Spinal cord (tissue), 9 donors: ENCODE measurements at regions not wholly inside any gene's neighbourhood (a gene's known extent, or its start where the extent isn't known, plus 50 kb on each side); places are given as distances from the start of the nearest gene placed in this dataset.

Experiments used
- DNase-seq, 6 donors: peaks; one replicate each; pipeline versions ENCODE4 v3.0.0 to v3.0.0-alpha.2; 2013 to 2015; ENCODE audit warnings: low spot score in 6 of 6, low read depth in 4 of 6
- H3K27ac ChIP-seq: one replicate; pipeline ENCODE4 v1.5.1; 2013; ENCODE audit warnings: low read depth, low read length, control low read depth
- H3K27me3 ChIP-seq: one replicate; pipeline ENCODE4 v1.6.1; 2013; ENCODE audit warnings: low read length; ENCODE audit not compliant: control insufficient read depth, insufficient read depth
- H3K36me3 ChIP-seq: one replicate; pipeline ENCODE4 v1.6.1; 2013; ENCODE audit warnings: low read length; ENCODE audit not compliant: control insufficient read depth, insufficient read depth
- H3K4me1 ChIP-seq: one replicate; pipeline ENCODE4 v1.6.1; 2013; ENCODE audit warnings: low read length; ENCODE audit not compliant: control insufficient read depth, insufficient read depth
- H3K4me3 ChIP-seq: one replicate; pipeline ENCODE4 v1.5.1; 2013; ENCODE audit warnings: low read depth, low read length, control low read depth
- H3K9me3 ChIP-seq: one replicate; pipeline ENCODE4 v1.6.1; 2013; ENCODE audit warnings: low read length; ENCODE audit not compliant: control insufficient read depth, insufficient read depth
- WGBS: methylation state at CpG from one replicate; pipeline ENCODE4 v1.1.5; 2013; ENCODE audit warnings: missing lambda C conversion rate; ENCODE audit not compliant: insufficient coverage; 5-methylcytosine and 5-hydroxymethylcytosine counted together
- donor health status: healthy.

- Histone ChIP-seq H3K27ac (no peak overlapping the region), H3K9me3 (no peaks in the 10 kb centered on the region), H3K27me3 (no peaks in the 10 kb centered on the region), H3K4me1 (no peaks in the 10 kb centered on the region), H3K36me3 (no peaks in the 10 kb centered on the region), H3K4me3 (no peak overlapping the region)
- no peak for DNase-seq
Observed at GRCh38 chr16:52976539-52977167, 76.0 kb downstream of the CHD9NB start.

GRCh38 chr16:52967744-52968143 is 85.0 kb downstream of the CHD9NB start:
- no peaks in the 10 kb centered on the region for H3K36me3 ChIP-seq
- no peaks in the 10 kb centered on the region for H3K27me3 ChIP-seq
- DNase-seq, result no peak
- peaks cover 2% of the 10 kb centered on the region for H3K9me3 ChIP-seq
- H3K4me1 ChIP-seq, result no peaks in the 10 kb centered on the region
- H3K27ac ChIP-seq, result no peak overlapping the region
- no peak overlapping the region for H3K4me3 ChIP-seq

GRCh38 chr16:52964290-52964689 is 88.4 kb downstream of the CHD9NB start:
- no peaks in the 10 kb centered on the region for H3K36me3 ChIP-seq
- no peaks in the 10 kb centered on the region for H3K4me1 ChIP-seq
- no peaks in the 10 kb centered on the region for H3K9me3 ChIP-seq
- H3K27ac ChIP-seq, result no peak overlapping the region
- no peaks in the 10 kb centered on the region for H3K27me3 ChIP-seq
- no peak overlapping the region for H3K4me3 ChIP-seq
- DNase-seq, result no peak
- WGBS, result 54% methylated on average over 2 of the region's 2 CpGs

GRCh38 chr16:52963855-52964242 is 88.8 kb downstream of the CHD9NB start:
- peak in 1 of 6 donors; percentile 64 for DNase-seq
- no peak overlapping the region for H3K27ac ChIP-seq
- H3K36me3 ChIP-seq, result no peaks in the 10 kb centered on the region
- H3K4me1 ChIP-seq, result no peaks in the 10 kb centered on the region
- H3K9me3 ChIP-seq, result no peaks in the 10 kb centered on the region
- H3K4me3 ChIP-seq, result no peak overlapping the region
- 25% methylated on average over 1 of the region's 4 CpGs for WGBS
- H3K27me3 ChIP-seq, result no peaks in the 10 kb centered on the region

- Histone ChIP-seq H3K27me3 (no peaks in the 10 kb centered on the region), H3K4me3 (no peak overlapping the region), H3K4me1 (no peaks in the 10 kb centered on the region), H3K27ac (no peak overlapping the region), H3K9me3 (no peaks in the 10 kb centered on the region), H3K36me3 (no peaks in the 10 kb centered on the region)
- peak in 4 of 6 donors; percentile 5 to 87 (median 22) for DNase-seq
- 27% methylated on average over 1 of the region's 3 CpGs for WGBS
Observed at GRCh38 chr16:52963212-52963854, 89.4 kb downstream of the CHD9NB start.

- no peaks in the 10 kb centered on the region for H3K27me3 ChIP-seq
- no peaks in the 10 kb centered on the region for H3K4me1 ChIP-seq
- no peak overlapping the region for H3K4me3 ChIP-seq
- H3K27ac ChIP-seq, result no peak overlapping the region
- H3K9me3 ChIP-seq, result no peaks in the 10 kb centered on the region
- DNase-seq, result no peak
- WGBS, result 80% methylated on average over 1 of the region's 1 CpG
- H3K36me3 ChIP-seq, result no peaks in the 10 kb centered on the region
Observed at GRCh38 chr16:52958951-52959350, 93.7 kb downstream of the CHD9NB start.

GRCh38 chr16:52957199-52957598 is 95.5 kb downstream of the CHD9NB start:
- no peak overlapping the region for H3K4me3 ChIP-seq
- no CpG with 5 or more reads among the region's 3 CpGs for whole genome bisulfite sequencing

GRCh38 chr16:52956044-52956443 is 96.7 kb downstream of the CHD9NB start:
- Histone ChIP-seq H3K4me1 (no peaks in the 10 kb centered on the region), H3K36me3 (no peaks in the 10 kb centered on the region), H3K27ac (no peak overlapping the region), H3K27me3 (no peaks in the 10 kb centered on the region), H3K4me3 (no peak overlapping the region), H3K9me3 (no peaks in the 10 kb centered on the region)
- 100% methylated on average over 1 of the region's 1 CpG for WGBS
- no peak for DNase-seq

More at GRCh38 chr16:52957199-52957598, 95.5 kb downstream of the CHD9NB start:
- H3K27me3 ChIP-seq, result no peaks in the 10 kb centered on the region
- no peak overlapping the region for H3K27ac ChIP-seq
- H3K36me3 ChIP-seq, result no peaks in the 10 kb centered on the region
- no peak for DNase-seq
- H3K9me3 ChIP-seq, result no peaks in the 10 kb centered on the region
- H3K4me1 ChIP-seq, result no peaks in the 10 kb centered on the region

GRCh38 chr16:52953215-52953614 is 99.5 kb downstream of the CHD9NB start:
- Histone ChIP-seq H3K9me3 (no peaks in the 10 kb centered on the region), H3K36me3 (no peaks in the 10 kb centered on the region), H3K27ac (no peak overlapping the region), H3K4me3 (no peak overlapping the region), H3K4me1 (no peaks in the 10 kb centered on the region), H3K27me3 (no peaks in the 10 kb centered on the region)
- peak in 1 of 6 donors; percentile 10 for DNase-seq
- 77% methylated on average over 3 of the region's 4 CpGs for WGBS

GRCh38 chr16:52948946-52949345 is 103.8 kb downstream of the CHD9NB start:
- Histone ChIP-seq H3K4me1 (no peaks in the 10 kb centered on the region), H3K36me3 (no peaks in the 10 kb centered on the region), H3K27ac (no peak overlapping the region), H3K9me3 (no peaks in the 10 kb centered on the region), H3K27me3 (no peaks in the 10 kb centered on the region), H3K4me3 (no peak overlapping the region)
- no peak for DNase-seq
- WGBS, result 100% methylated on average over 2 of the region's 3 CpGs
